Esophagus muscularis mucosa (tissue), 4 donors: ENCODE measurements at regions not wholly inside any gene's neighbourhood (a gene's known extent, or its start where the extent isn't known, plus 50 kb on each side); places are given as distances from the start of the nearest gene placed in this dataset.

Experiments
- DNase-seq: peaks from one replicate; pipeline ENCODE4 v3.0.0-alpha.2; 2017; ENCODE audit errors: extremely low spot score
- H3K27ac ChIP-seq, 4 donors: fragments of 200-600 bp; sonication (generic); replicated peaks in 1 of 4; 1 replicate in 3 of 4; 2 replicates in 1 of 4; pipeline ENCODE4 v1.5.1; 2016 to 2019; ENCODE audit warnings: mild to moderate bottlenecking in 1 of 4
- H3K27me3 ChIP-seq, 4 donors: fragments of 200-600 bp; sonication (generic); one replicate each; pipeline versions ENCODE4 v1.5.1 to v1.6.0; 2016 to 2019
- H3K36me3 ChIP-seq, 4 donors: fragments of 200-600 bp; sonication (generic); one replicate each; pipeline ENCODE4 v1.5.1; 2016 to 2019
- H3K4me1 ChIP-seq, 4 donors: fragments of 200-600 bp; sonication (generic); one replicate each; pipeline ENCODE4 v1.5.1; 2016 to 2019
- H3K4me3 ChIP-seq, 4 donors: fragments of 200-600 bp; sonication (generic); 1 replicate in 2 of 4; 2 replicates in 2 of 4; pipeline ENCODE4 v1.5.1; 2016 to 2019; ENCODE audit warnings: mild to moderate bottlenecking in 4 of 4, moderate library complexity in 1 of 4
- H3K9me3 ChIP-seq, 4 donors: fragments of 200-600 bp; sonication (generic); 1 replicate in 3 of 4; 2 replicates in 1 of 4; pipeline ENCODE4 v1.5.1; 2016 to 2019
- EP300 ChIP-seq: sonication (generic); formaldehyde crosslinking; IDR thresholded peaks from one replicate; pipeline ENCODE4 v1.6.1; 2017; ENCODE audit warnings: antibody characterized with exemption
- POLR2A ChIP-seq: fragments of 450-650 bp; IDR thresholded peaks from one replicate; pipeline ENCODE4 v1.6.1; 2017; ENCODE audit warnings: antibody characterized with exemption, moderate library complexity, mild to moderate bottlenecking, low read depth
- POLR2AphosphoS5 ChIP-seq, 2 donors: sonication (generic); formaldehyde crosslinking; IDR thresholded peaks; one replicate each; pipeline ENCODE4 v1.6.1; 2017; ENCODE audit warnings: antibody characterized with exemption in 2 of 2
- whole genome bisulfite sequencing: methylation state at CpG from one replicate; pipeline ENCODE4 v1.1.5; 2018; 5-methylcytosine and 5-hydroxymethylcytosine counted together
- intact Hi-C: fragments of 100-400 bp; cut with DNase I; formaldehyde crosslinking; loops from one replicate; pipeline ENCODE4 v1.15.1; 2023
- TF ChIP-seq, protein P1 (sequence below), 3 experiments: fragments of 200-600 bp in 2 of 3; fragments of 450-650 bp in 1 of 3; sonication (generic) in 2 of 3; IDR thresholded peaks; one replicate each; pipeline ENCODE4 v1.5.1; 2017 to 2019; ENCODE audit warnings: antibody characterized with exemption in 3 of 3, mild to moderate bottlenecking in 2 of 3, moderate library complexity in 1 of 3

DNA sequence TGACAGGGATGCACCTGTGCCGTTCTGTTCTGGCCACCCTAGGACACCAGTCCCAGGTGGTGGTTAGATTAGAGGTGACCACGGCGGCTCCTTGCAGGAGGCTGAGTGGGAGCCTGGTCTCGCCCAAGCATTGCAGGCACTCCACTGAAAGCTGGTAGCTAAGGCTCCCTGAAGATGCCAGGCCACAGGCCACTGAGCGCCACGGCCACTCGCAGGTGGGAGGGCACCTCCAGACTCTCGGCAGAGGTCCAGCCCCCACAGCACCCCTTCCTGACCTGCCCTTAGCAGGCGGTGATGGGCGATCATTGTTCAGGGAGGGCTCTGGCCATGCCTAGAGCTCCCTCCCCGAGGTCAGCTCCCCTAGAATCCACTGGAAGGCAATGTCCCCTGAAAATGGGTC lies 1270.2 kb downstream of the BRD1 start:
- WGBS, result 95% methylated on average over 9 of the region's 11 CpGs
- H3K4me3 ChIP-seq, result no peak overlapping the region
- H3K36me3 ChIP-seq, result no peaks in the 10 kb centered on the region
- no peaks in the 10 kb centered on the region for H3K4me1 ChIP-seq
- no peak for DNase-seq
- TF ChIP-seq POLR2AphosphoS5 (IDR thresholded peaks at IDR 0.05), result no peak
- TF ChIP-seq, protein P1, sequence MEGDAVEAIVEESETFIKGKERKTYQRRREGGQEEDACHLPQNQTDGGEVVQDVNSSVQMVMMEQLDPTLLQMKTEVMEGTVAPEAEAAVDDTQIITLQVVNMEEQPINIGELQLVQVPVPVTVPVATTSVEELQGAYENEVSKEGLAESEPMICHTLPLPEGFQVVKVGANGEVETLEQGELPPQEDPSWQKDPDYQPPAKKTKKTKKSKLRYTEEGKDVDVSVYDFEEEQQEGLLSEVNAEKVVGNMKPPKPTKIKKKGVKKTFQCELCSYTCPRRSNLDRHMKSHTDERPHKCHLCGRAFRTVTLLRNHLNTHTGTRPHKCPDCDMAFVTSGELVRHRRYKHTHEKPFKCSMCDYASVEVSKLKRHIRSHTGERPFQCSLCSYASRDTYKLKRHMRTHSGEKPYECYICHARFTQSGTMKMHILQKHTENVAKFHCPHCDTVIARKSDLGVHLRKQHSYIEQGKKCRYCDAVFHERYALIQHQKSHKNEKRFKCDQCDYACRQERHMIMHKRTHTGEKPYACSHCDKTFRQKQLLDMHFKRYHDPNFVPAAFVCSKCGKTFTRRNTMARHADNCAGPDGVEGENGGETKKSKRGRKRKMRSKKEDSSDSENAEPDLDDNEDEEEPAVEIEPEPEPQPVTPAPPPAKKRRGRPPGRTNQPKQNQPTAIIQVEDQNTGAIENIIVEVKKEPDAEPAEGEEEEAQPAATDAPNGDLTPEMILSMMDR (IDR thresholded peaks at IDR 0.05), result no peak
- intact Hi-C loops, result no loop called here
- H3K27ac ChIP-seq, result no peak overlapping the region
- peaks cover 0 to 55% (median 0%) of the 10 kb centered on the region in 4 donors for H3K27me3 ChIP-seq
- H3K9me3 ChIP-seq, result no peaks in the 10 kb centered on the region

DNA sequence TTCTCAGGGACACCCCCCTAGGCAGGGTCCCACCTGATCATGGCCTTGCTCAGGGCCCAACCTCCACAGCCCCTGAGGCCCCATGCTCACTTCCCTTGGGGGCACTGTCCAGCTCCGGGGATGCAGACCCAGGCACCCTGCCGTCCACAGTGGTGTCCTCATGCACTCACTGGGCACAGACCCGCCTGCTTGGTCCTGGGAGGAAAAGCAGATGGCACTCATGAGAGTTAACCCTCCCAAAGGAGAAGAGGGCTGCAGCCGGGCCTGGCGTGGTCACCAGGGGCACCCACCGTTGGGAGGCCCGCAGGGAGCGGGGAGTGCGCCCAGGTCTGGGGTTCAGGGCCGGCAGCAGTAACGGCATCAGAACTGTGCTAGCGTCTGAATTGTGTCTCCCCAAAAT lies 1270.9 kb downstream of the BRD1 start:
- no peaks in the 10 kb centered on the region for H3K4me1 ChIP-seq
- intact Hi-C loops, result no loop called here
- WGBS, result 94% methylated on average over 10 of the region's 12 CpGs
- DNase-seq, result no peak
- no peaks in the 10 kb centered on the region for H3K9me3 ChIP-seq
- TF ChIP-seq POLR2AphosphoS5 (IDR thresholded peaks at IDR 0.05), result no peak
- no peak for TF ChIP-seq EP300
- no peak for TF ChIP-seq POLR2A
- TF ChIP-seq, protein P1 (IDR thresholded peaks at IDR 0.05), result no peak
- no peak overlapping the region for H3K4me3 ChIP-seq
- no peaks in the 10 kb centered on the region for H3K36me3 ChIP-seq
- peaks cover 0 to 62% (median 0%) of the 10 kb centered on the region in 4 donors for H3K27me3 ChIP-seq
- H3K27ac ChIP-seq, result no peak overlapping the region

DNA sequence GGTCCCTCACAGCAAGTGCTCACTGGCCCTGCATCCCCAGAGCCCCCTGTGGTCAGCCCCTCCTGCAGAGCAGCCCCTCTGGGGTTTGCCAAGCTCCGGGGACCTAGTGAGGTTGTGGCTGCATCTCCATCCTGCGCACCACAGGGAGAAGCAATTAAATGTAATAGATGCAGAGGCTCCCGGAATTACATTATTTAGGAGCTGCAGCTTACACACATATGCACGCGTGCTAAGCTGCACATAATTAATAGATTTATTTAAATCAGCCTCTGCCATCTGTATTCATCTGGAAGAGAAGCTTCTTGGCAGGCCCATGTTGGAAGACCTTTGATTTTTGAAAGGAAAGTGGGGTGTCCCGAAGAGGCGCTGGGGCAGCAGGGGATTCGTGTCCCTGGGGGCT lies 1271.5 kb downstream of the BRD1 start:
- no peak for DNase-seq
- Histone ChIP-seq H3K27ac (no peak overlapping the region), H3K9me3 (no peaks in the 10 kb centered on the region), H3K27me3 (peaks cover 0 to 68% (median 0%) of the 10 kb centered on the region in 4 donors), H3K4me1 (no peaks in the 10 kb centered on the region), H3K4me3 (no peak overlapping the region), H3K36me3 (no peaks in the 10 kb centered on the region)
- TF ChIP-seq, protein P1 (IDR thresholded peaks at IDR 0.05), result no peak
- TF ChIP-seq EP300, result no peak
- no peak for TF ChIP-seq POLR2AphosphoS5 (IDR thresholded peaks at IDR 0.05)
- TF ChIP-seq POLR2A, result no peak
- WGBS, result 85% methylated on average over 8 of the region's 8 CpGs
- intact Hi-C loops, result no loop called here

DNA sequence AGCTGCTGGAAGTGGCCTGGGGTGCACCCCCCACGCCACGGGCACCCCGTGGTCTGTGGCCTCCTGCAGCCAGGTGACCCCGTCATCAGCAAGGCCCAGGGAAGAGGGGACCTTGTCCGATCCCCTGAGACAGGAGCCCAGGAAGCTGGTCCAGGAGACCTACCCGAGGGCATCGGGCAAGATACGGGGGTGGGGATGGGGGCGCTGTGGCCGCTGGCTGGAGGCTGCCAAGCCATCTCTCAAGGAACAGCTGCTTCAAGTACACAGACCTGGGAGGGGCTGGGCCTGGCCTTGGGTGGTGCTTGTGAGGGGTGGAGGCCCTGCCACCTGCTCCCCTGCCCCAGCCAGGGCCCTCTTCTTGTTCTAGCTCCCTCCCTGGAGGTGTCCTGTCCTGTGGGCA lies 1272.1 kb downstream of the BRD1 start:
- Histone ChIP-seq H3K27me3 (peaks cover 0 to 74% (median 0%) of the 10 kb centered on the region in 4 donors), H3K4me1 (no peaks in the 10 kb centered on the region), H3K9me3 (no peaks in the 10 kb centered on the region), H3K36me3 (no peaks in the 10 kb centered on the region), H3K27ac (no peak overlapping the region), H3K4me3 (no peak overlapping the region)
- WGBS, result 74% methylated on average over 3 of the region's 10 CpGs
- DNase-seq, result no peak
- intact Hi-C loops, result no loop called here
- TF ChIP-seq EP300, result no peak

DNA sequence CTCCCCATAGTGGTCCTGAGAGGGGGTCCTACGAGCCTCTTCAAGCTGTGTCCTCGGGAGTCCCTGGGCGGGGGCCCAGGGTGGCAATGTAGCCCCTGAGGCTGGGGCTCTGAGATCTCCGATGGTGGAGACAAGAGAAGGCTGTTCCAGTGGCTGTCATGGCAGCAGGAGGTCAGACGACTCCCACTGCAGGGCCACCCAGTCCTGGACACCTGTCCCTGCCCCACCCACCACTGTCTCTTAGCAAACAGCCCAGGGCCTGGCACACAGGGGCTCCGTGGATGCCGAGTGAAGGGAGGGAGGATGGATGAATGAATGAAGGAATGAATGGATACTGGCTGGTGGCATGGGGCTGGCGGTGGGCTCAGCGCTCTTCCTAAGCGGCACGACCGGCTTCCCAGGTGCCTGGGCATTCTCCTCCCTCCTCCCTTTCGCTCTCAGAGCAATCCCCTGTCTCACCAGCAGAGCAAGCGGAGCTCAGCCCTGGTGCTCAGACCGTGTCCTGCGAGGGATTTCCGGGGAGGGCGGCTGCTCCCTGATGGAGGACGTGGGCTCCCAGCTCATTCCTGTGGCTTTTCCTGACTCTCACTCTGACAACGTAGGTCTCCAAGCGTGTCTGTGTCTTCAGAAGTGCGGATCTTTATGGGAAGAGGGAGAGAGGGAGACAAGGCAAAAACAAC lies 1272.6 kb downstream of the BRD1 start:
- Histone ChIP-seq H3K4me1 (no peaks in the 10 kb centered on the region), H3K36me3 (no peaks in the 10 kb centered on the region), H3K4me3 (no peak overlapping the region), H3K27ac (no peak overlapping the region), H3K9me3 (no peaks in the 10 kb centered on the region), H3K27me3 (peaks cover 0 to 80% (median 0%) of the 10 kb centered on the region in 4 donors)
- DNase-seq, result no peak
- intact Hi-C loops, result no loop called here
- TF ChIP-seq, protein P1 (IDR thresholded peaks at IDR 0.05), result no peak
- TF ChIP-seq EP300, result no peak
- no peak for TF ChIP-seq POLR2AphosphoS5 (IDR thresholded peaks at IDR 0.05)
- 64% methylated on average over 18 of the region's 22 CpGs for WGBS
